ENCODE measurements at regions not wholly inside any gene's neighbourhood (a gene's known extent, or its start where the extent isn't known, plus 50 kb on each side); places are given as distances from the start of the nearest gene placed in this dataset.
"Not testable (repeated sequence)": the region's sequence is repeated elsewhere in the genome, so short reads cannot be mapped to it uniquely, and the experiment has no call there.

GRCh38 chr12:93237235-93237915 lies 140.3 kb upstream of the NUDT4 start:
- H3K27me3 ChIP-seq (ENCODE audit: insufficient read depth, low read length): no peaks in the 10 kb centered on the region
- no peaks in the 10 kb centered on the region for H3K4me1 ChIP-seq (ENCODE audit: insufficient read depth, low read length)
- peaks cover 6% of the 10 kb centered on the region for H3K9me3 ChIP-seq (ENCODE audit: low read length)
- H3K4me3 ChIP-seq (ENCODE audit: low read length): no peak overlapping the region
- no peak overlapping the region for H2AFZ ChIP-seq (ENCODE audit: low read depth, low read length)
- no peaks in the 10 kb centered on the region for H3K36me3 ChIP-seq (ENCODE audit: insufficient read depth, low read length)

DNA sequence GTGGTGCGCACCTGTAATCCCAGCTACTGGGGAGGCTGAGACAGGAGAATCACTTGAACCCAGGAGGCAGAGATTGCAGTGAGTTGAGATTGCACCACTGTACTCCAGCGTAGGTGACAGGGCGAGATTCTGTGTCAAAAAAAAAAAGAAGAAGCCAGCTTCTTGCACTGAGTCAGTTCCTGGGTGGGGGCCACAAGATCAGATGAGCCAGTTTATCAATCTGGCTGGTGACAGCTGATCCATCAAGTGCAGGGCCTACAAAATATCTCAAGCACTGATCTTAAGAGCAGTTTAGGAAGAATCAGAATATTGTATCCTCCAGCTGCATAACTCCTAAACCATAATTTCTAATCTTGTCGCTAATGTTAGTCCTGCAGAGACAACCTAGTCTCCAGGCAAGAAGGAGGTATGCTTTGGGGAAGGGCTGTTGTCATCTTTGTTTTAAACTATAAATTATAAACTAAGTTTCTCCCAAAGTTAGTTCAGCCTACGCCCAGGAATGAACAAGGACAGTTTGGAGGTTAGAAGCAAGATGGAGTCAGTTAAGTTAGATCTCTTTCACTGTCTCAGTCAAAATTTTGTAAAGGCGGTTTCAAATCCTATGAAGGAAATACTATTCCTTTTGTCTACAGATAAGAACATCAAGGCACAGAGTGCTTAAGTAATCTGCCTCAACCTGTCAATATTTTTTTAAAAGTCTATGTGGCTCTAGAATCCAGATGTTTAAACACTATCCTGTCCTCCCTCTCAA lies 139.0 kb upstream of the NUDT4 start:
- not testable (repeated sequence) for H3K4me1 ChIP-seq (ENCODE audit: insufficient read depth, low read length); H2AFZ ChIP-seq (ENCODE audit: low read depth, low read length); H3K4me3 ChIP-seq (ENCODE audit: low read length); H3K36me3 ChIP-seq (ENCODE audit: insufficient read depth, low read length); H3K27me3 ChIP-seq (ENCODE audit: insufficient read depth, low read length); H3K9me3 ChIP-seq (ENCODE audit: low read length)

- H3K4me1 ChIP-seq (ENCODE audit: insufficient read depth, low read length); H2AFZ ChIP-seq (ENCODE audit: low read depth, low read length); H3K4me3 ChIP-seq (ENCODE audit: low read length); H3K9me3 ChIP-seq (ENCODE audit: low read length); H3K36me3 ChIP-seq (ENCODE audit: insufficient read depth, low read length); H3K27me3 ChIP-seq (ENCODE audit: insufficient read depth, low read length): not testable (repeated sequence)
Observed at GRCh38 chr12:93239789-93240188, 137.9 kb upstream of the NUDT4 start.

DNA sequence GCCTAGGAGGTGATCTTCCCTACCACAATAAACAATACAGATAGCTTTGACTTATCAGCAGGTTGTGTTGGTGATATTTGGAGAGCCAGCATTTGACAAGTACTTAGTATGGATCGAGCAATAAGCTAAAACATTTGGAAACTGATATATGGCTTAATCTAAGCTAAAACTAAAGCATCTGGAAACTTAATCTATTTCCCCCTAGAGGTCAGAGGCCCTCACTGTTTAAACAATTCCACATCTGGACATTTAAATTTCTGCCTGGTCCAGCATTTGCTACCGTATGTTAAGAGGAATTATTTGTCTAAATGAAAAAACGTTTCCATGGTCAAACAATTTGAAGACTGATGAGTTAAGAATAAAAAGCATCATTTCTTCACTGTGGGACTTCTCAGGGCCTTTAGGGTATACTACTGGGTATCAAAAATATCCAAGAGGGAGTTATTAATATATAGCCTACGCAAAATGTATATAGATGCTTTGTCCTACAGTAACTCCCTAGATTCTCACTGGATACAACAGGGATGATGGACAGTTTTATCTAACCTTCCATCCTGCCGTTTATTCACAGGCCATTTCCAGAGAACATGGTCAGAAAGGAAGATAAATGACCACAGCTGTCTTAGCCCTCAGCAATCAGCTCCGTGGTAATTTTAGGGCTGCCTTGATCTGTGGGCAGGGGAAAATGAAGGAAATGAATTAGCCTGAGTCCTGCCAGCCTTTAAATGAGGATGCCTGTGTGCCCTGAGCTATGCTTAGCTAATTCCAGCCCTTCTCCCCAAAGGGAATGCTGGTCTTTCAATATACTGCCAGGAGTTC lies 135.4 kb upstream of the NUDT4 start:
- H2AFZ ChIP-seq (ENCODE audit: low read depth, low read length): no peak overlapping the region
- H3K4me3 ChIP-seq (ENCODE audit: low read length): no peak overlapping the region
- H3K9me3 ChIP-seq (ENCODE audit: low read length): peaks cover 3% of the 10 kb centered on the region
- no peaks in the 10 kb centered on the region for H3K36me3 ChIP-seq (ENCODE audit: insufficient read depth, low read length)
- no peaks in the 10 kb centered on the region for H3K4me1 ChIP-seq (ENCODE audit: insufficient read depth, low read length)
- H3K27me3 ChIP-seq (ENCODE audit: insufficient read depth, low read length): no peaks in the 10 kb centered on the region

- no peaks in the 10 kb centered on the region for H3K36me3 ChIP-seq (ENCODE audit: insufficient read depth, low read length)
- no peak overlapping the region for H3K4me3 ChIP-seq (ENCODE audit: low read length)
- H3K9me3 ChIP-seq (ENCODE audit: low read length): no peaks in the 10 kb centered on the region
- no peak overlapping the region for H2AFZ ChIP-seq (ENCODE audit: low read depth, low read length)
- no peaks in the 10 kb centered on the region for H3K4me1 ChIP-seq (ENCODE audit: insufficient read depth, low read length)
- H3K27me3 ChIP-seq (ENCODE audit: insufficient read depth, low read length): no peaks in the 10 kb centered on the region
Observed at GRCh38 chr12:93243382-93243688, 134.4 kb upstream of the NUDT4 start.

- Histone ChIP-seq H3K4me3 (ENCODE audit: low read length) (no peak overlapping the region), H2AFZ (ENCODE audit: low read depth, low read length) (no peak overlapping the region), H3K36me3 (ENCODE audit: insufficient read depth, low read length) (no peaks in the 10 kb centered on the region), H3K4me1 (ENCODE audit: insufficient read depth, low read length) (no peaks in the 10 kb centered on the region), H3K27me3 (ENCODE audit: insufficient read depth, low read length) (no peaks in the 10 kb centered on the region), H3K9me3 (ENCODE audit: low read length) (no peaks in the 10 kb centered on the region)
Observed at GRCh38 chr12:93243689-93244513, 133.8 kb upstream of the NUDT4 start.

DNA sequence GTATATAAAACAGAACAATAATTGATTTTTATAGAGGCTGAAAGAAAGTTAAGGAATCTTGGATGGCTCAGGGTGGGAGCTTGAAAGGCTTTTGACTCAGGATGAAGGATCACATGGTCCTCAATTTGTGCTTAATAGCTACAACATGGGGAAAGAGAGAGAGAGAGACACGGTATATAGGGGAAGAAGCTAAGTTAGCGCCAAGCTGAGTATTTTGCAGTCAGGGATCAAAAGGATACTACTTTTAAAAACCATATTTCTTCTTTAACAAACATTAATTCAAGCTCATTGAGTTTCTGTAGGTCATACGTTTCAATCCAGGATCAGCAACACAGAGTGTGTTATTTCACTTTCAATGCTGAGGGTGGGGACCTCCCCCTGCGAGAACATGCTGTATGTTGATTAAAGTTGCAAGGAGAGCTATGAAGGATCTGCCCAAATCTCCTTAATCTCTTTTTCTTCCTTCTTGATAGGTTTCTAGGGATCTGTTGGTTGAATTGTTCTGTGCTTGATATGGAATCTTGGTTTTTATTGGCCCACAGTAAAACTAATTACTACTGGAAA lies 133.1 kb upstream of the NUDT4 start:
- H3K27me3 ChIP-seq (ENCODE audit: insufficient read depth, low read length): no peaks in the 10 kb centered on the region

DNA sequence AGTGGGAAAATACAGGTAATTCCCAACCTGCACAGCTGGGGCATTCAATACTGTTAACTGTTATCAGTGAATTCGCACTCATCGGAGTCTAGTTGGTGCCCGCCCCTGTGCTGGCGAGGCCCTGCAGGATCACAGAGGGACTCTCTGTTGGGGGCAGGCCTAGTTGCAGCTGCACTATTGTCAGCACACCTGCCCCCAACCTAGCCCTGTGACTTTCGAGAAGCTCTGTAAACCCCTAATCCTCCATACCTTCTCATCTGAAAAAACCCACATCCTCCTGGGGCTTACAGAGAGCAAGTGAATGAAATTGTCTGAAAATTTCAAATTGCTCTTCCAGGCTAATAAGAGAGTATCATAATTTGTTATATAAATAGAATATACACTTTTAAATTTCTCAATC lies 132.2 kb upstream of the NUDT4 start:
- no peaks in the 10 kb centered on the region for H3K27me3 ChIP-seq (ENCODE audit: insufficient read depth, low read length)
- H3K4me1 ChIP-seq (ENCODE audit: insufficient read depth, low read length): no peaks in the 10 kb centered on the region
- H3K4me3 ChIP-seq (ENCODE audit: low read length): no peak overlapping the region
- no peak overlapping the region for H2AFZ ChIP-seq (ENCODE audit: low read depth, low read length)
- no peaks in the 10 kb centered on the region for H3K9me3 ChIP-seq (ENCODE audit: low read length)
- H3K36me3 ChIP-seq (ENCODE audit: insufficient read depth, low read length): no peaks in the 10 kb centered on the region

More for the DNA sequence above, 133.1 kb upstream of the NUDT4 start:
- no peaks in the 10 kb centered on the region for H3K9me3 ChIP-seq (ENCODE audit: low read length)
- no peaks in the 10 kb centered on the region for H3K4me1 ChIP-seq (ENCODE audit: insufficient read depth, low read length)
- no peaks in the 10 kb centered on the region for H3K36me3 ChIP-seq (ENCODE audit: insufficient read depth, low read length)
- no peak overlapping the region for H2AFZ ChIP-seq (ENCODE audit: low read depth, low read length)
- no peak overlapping the region for H3K4me3 ChIP-seq (ENCODE audit: low read length)

DNA sequence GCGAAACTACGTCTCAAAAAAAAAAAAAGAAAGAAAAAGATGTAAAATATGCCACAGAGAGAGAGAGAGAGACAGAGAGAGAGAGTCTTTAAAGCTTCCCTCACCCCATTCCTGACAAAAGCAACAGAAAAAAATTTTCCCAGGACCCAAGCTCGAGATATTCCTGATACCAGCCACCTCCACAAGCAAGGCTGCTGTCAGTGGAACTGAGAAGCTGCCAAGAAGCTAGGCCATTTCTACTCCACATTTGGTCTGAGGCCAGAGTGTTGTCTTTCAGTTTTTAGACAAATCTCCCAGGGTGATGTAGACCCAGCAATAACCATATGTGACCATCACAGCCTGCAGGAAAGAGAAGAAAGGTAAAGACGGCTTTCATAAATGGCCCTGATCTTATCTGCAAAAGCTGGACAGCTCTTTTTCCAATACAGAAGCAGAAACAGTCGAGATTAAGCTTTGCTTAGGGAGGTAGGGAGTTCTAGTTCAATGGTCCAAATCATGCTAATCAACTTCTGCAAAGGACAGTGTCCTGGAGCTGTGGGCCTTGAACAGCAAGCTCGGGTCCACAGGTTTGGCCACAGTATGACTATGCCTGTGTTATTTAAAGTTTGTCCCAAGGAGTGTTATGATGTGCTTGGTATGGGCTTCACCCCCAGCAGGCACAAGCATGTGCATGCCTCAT lies 130.3 kb upstream of the NUDT4 start:
- no peak overlapping the region for H3K4me3 ChIP-seq (ENCODE audit: low read length)
- no peak overlapping the region for H2AFZ ChIP-seq (ENCODE audit: low read depth, low read length)
- no peaks in the 10 kb centered on the region for H3K9me3 ChIP-seq (ENCODE audit: low read length)
- H3K27me3 ChIP-seq (ENCODE audit: insufficient read depth, low read length): no peaks in the 10 kb centered on the region
- no peaks in the 10 kb centered on the region for H3K36me3 ChIP-seq (ENCODE audit: insufficient read depth, low read length)
- H3K4me1 ChIP-seq (ENCODE audit: insufficient read depth, low read length): no peaks in the 10 kb centered on the region

DNA sequence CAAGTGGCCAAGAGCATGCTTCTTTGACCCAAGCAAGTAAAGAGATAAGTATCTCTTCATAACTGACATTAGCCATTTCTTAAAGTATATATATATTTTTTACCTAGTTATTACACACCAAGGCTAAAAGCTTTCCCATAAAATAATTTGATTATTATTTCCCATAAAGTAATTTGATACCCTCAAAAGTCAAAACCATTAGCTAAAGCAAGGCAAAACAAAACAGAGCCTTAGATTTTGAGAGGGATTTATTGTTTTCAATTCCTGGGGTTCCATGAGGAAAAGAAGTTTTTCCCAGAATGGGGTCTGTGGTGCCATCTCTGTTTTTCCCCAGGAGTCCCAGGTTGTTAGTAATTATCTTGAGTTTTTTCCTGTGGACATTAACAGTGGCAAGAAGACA lies 125.5 kb upstream of the NUDT4 start:
- no peaks in the 10 kb centered on the region for H3K9me3 ChIP-seq (ENCODE audit: low read length)
- H3K4me1 ChIP-seq (ENCODE audit: insufficient read depth, low read length): no peaks in the 10 kb centered on the region
- H3K36me3 ChIP-seq (ENCODE audit: insufficient read depth, low read length): no peaks in the 10 kb centered on the region
- no peaks in the 10 kb centered on the region for H3K27me3 ChIP-seq (ENCODE audit: insufficient read depth, low read length)
- no peak overlapping the region for H2AFZ ChIP-seq (ENCODE audit: low read depth, low read length)
- no peak overlapping the region for H3K4me3 ChIP-seq (ENCODE audit: low read length)

- Histone ChIP-seq H3K9me3 (ENCODE audit: low read length) (no peaks in the 10 kb centered on the region), H3K4me3 (ENCODE audit: low read length) (no peak overlapping the region), H3K36me3 (ENCODE audit: insufficient read depth, low read length) (no peaks in the 10 kb centered on the region), H2AFZ (ENCODE audit: low read depth, low read length) (no peak overlapping the region), H3K4me1 (ENCODE audit: insufficient read depth, low read length) (no peaks in the 10 kb centered on the region), H3K27me3 (ENCODE audit: insufficient read depth, low read length) (no peaks in the 10 kb centered on the region)
Observed at GRCh38 chr12:93254911-93255310, 122.8 kb upstream of the NUDT4 start.

GRCh38 chr12:93256256-93256969 lies 121.3 kb upstream of the NUDT4 start:
- Histone ChIP-seq H3K4me1 (ENCODE audit: insufficient read depth, low read length) (no peaks in the 10 kb centered on the region), H3K27me3 (ENCODE audit: insufficient read depth, low read length) (no peaks in the 10 kb centered on the region), H3K9me3 (ENCODE audit: low read length) (no peaks in the 10 kb centered on the region), H3K4me3 (ENCODE audit: low read length) (no peak overlapping the region), H3K36me3 (ENCODE audit: insufficient read depth, low read length) (no peaks in the 10 kb centered on the region), H2AFZ (ENCODE audit: low read depth, low read length) (no peak overlapping the region)

Measured in neuron (in vitro differentiated cells).